GM12892 (cell line): ENCODE measurements at regions not wholly inside any gene's neighbourhood (a gene's known extent, or its start where the extent isn't known, plus 50 kb on each side); places are given as distances from the start of the nearest gene placed in this dataset.
"Not testable (repeated sequence)": the region's sequence is repeated elsewhere in the genome, so short reads cannot be mapped to it uniquely, and the experiment has no call there.

ENCODE experiments used
- DNase-seq: peaks from one replicate; pipeline ENCODE4 v3.0.0; 2011; ENCODE audit not compliant: insufficient read length
- FAIRE-seq: peaks from 2 replicates; lab custom pipeline; 2011; peaks lifted over from hg19 to GRCh38; lab: Jason Lieb, UNC
- POLR2A ChIP-seq: IDR thresholded peaks from 2 replicates; pipeline ENCODE4 v1.6.1; 2011; ENCODE audit warnings: low read depth, low read length, control low read depth
- POLR2AphosphoS5 ChIP-seq: IDR thresholded peaks from 2 replicates; pipeline ENCODE4 v1.6.1; 2011; ENCODE audit warnings: low read depth, low read length, control low read depth
- TAF1 ChIP-seq: IDR thresholded peaks from 2 replicates; pipeline ENCODE4 v1.6.1; 2011; ENCODE audit warnings: low read depth, mild to moderate bottlenecking, control low read depth, low read length, borderline replicate concordance

DNA sequence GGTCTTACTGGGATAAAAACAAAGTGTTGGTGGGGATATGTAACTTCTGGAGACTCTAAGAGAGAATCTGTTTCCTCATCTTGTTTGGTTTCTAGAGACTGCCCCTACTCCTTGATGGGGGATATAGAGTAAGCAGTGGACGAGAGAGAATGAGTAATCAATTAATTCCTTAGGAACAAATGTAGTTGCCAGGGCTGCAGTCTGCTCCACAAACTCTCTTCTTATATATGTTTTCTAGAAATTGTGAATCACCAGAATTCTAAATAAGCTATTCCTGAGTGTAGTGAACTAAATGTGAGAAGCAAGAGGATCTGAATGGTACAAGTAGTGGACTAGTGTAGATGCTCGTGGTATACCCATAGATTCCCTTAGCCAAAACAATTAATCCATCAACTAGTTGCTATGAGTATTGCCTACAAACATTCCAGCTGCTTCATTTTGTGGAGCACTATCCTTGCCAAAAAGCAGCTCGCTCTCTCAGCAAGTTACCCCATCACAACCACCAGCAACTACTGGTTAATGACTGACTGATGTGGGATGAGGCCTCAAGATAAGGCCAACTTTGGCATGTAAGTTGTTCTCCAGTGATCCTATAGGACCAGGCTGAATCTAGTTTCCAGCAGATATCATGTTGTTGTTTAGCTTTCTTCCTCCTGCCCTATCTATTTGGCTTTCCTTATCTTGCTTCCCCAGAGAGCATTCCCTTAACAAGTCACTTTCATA, 273.0 kb downstream of the SLC7A11 start:
- FAIRE-seq (no peak), DNase-seq (no peak)
- TF ChIP-seq POLR2A = no peak
- no peak for TF ChIP-seq POLR2AphosphoS5
- TF ChIP-seq TAF1 = no peak

DNA sequence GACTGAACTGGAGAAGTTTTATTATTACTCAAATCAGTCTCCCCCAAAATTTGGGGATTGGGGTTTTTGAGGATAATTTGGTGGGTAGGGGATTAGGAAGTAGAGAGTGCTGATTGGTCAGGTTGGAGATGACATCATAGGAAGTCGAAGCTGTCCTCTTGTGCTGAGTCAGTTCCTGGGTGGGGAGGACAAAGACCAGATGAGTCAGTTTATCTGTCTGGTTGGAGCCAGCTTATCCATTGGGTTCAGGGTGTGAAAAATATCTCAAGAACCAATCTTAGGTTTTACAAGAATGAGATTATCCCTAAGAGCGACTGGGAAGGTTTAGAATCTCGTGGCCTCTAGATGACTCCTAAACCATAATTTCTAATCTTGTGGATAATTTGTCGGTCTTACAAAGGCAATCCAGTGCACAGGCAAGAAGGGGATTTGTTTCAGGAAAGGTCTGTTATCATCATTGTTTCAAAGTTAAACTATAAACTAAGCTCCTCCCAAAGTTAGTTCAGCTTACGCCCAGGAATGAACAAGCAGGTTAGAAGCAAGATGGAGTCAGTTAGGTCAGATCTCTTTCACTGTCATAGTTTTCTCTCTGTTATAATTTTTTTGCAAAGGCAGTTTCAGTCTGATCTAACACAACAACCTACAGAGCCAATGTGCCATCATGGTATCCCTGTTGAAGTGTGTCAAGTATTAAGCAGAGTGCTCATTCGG, 274.5 kb downstream of the SLC7A11 start:
- FAIRE-seq = no peak
- no peak for DNase-seq
- TF ChIP-seq POLR2AphosphoS5 (no peak), TAF1 (no peak), POLR2A (no peak)

DNA sequence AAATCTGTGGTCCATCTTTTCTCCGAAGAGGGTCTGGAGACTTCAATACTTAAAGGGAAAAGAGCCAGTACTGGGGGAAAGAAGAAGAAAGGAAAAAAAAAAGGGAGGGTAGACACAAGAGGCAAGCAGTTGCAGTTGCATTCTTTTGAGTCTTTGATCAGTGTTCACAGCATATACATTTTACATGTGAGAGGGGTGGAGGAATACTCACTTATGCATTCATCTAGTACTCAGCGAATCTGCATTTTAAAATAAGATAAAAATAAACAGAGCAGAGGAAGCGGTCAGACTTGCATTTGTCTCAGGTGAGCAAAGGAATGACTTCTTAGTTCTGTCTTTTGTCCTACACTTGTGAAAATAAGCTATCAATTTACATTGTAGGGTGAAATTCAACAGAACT, 275.6 kb downstream of the SLC7A11 start:
- TF ChIP-seq POLR2A (no peak), TAF1 (no peak), POLR2AphosphoS5 (no peak)
- FAIRE-seq (no peak), DNase-seq (no peak)

DNA sequence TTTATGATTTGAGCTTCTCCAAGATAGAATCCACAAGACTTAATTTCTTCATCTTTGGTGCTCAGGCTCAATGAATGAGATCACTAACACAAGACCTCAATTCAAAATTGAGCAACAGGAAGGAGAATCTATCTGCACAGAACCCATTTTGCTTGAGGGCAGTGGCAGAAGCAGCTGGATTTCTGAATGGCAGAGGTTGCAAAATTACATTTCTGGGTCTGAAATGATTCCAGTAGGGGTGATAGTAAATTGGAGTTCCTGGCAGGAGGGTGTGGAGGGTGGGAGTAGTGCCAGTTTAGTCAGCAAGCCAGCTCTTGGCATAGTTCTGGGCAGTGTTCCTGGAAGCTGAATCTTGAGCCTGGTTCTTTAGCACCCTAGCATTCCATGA, 281.1 kb downstream of the SLC7A11 start:
- no peak for DNase-seq
- TF ChIP-seq POLR2A (no peak), TAF1 (no peak), POLR2AphosphoS5 (no peak)
- no peak for FAIRE-seq

DNA sequence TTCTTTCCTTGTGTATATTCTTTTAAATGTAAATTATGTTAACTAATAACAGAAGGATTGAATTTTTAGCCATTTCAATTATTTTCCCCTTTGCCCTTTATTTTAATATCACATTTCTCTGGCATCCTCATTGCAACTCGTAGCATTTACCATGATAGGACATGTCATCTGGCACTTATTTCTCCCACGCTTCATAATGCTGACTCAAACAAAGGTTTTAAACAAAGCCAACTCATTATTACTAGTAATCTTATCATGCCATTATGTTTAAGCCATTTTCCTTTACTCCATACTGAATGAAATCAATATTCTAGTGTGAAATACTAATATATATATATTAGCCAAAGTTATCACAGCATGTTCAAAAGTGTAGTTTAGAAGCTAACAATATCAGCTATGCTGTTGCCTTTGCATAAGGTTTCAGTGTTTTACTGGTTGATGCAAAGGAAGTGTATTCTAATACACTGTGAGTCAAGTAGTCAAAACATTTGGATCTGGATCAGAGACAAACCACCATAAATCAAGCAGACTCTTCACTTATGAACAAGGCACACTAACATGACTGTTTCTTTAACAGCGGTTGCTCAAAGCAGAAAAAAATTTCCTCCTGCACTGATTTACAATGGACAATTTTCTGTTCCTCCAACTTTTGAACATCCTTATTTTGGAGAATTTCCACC, 281.6 kb downstream of the SLC7A11 start:
- FAIRE-seq = no peak
- TF ChIP-seq TAF1 (no peak), POLR2A (no peak), POLR2AphosphoS5 (no peak)
- DNase-seq = no peak

DNA sequence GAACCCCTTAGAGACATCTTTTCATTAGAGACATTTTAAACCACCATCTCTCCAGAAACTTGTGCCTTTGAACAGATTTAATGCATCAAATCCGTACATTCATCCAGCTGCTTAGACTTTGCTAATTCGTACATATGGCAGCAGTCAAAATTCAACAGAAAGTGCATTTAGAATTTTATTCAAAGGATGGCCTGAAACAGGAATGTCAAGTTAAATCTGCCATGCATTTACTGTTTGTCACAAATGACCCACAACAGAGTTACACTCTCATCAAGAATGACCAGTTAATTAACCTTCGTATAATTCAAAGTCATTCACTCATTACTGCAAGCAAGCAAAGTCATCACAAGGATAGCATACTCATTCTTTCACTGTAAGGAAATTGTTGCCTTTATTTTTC, 284.3 kb downstream of the SLC7A11 start:
- TF ChIP-seq TAF1 (no peak), POLR2A (no peak), POLR2AphosphoS5 (no peak)
- FAIRE-seq = no peak
- no peak for DNase-seq

DNA sequence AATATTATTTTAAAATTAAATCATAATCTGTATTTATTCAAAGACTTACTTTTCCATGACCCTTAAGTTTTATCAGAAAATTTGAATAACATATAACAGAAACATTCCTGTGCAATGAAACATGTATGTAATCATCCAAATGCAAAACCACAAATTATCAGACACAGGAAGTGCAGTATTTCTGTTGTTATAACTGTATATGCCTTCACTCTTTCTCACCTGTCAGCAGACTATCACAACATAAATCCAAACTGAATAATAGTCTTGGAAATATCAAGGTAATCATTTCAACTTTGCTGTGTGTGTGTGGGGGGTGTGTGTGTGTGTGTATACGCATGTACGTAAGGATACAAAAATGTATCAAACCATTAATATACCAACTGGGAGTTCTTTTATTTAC, 285.9 kb downstream of the SLC7A11 start:
- TF ChIP-seq POLR2AphosphoS5 = no peak
- no peak for TF ChIP-seq TAF1
- TF ChIP-seq POLR2A = no peak
- no peak for FAIRE-seq

DNA sequence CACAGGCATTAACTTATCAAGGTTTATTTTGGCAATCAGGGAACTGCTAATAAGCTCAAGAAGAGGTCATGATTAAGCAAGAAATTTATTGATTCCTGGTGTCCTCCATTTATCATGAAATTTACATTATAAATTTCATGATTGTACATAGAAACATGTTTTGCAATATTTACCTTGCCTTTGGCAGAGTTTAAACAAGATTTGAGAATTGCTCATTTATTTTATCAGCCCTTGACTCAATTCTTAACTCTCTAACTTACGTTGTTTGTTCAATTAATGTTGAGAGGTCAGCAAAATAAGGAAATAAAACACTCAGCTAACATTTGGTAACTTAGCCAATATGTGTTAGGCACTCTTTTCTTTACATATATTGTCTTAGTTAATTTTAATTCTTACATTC, 286.6 kb downstream of the SLC7A11 start:
- TF ChIP-seq TAF1 (no peak), POLR2AphosphoS5 (no peak), POLR2A (no peak)
- DNase-seq = no peak
- FAIRE-seq = no peak

More for the DNA sequence above, 285.9 kb downstream of the SLC7A11 start:
- DNase-seq = no peak

DNA sequence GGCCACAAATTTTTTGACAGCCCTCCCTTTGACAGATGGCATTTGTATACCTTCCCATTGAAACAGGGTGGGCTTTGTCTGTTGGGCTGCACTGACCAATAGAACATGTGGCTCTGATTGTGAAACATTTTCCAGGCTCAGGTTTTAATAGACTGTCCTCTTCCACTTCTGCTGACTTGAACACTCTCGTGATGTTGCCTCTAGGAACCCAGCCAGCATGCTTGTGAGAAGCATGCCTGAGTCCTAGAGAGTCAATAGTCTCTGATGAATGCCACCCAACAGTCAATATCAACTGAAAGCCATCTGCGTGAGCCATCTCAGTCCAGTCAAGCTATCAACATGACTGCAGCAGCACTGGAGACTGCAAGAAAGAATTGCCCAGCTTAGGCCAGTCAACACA, 290.0 kb downstream of the SLC7A11 start:
- no peak for FAIRE-seq
- TF ChIP-seq POLR2AphosphoS5 (no peak), TAF1 (no peak), POLR2A (no peak)
- DNase-seq = no peak

DNA sequence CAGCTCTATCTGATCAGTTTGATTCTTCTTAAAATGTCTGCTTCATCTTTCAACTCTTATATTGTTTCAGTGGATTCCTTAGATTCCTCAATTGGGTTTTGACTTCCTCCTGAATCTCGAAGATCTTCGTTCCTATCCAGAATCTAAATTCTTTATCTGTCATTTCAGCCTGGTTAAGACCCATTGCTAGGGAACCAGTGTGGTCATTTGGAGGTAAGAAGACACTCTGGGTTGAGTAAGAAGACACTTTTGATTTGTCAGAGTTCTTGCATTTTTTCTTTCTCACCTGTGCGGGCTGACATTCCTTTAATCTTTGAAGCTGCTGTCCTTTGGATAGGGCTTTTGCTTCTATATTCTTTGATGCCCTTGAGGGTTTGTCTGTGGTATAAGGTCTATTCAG, 291.9 kb downstream of the SLC7A11 start:
- no peak for FAIRE-seq
- DNase-seq = no peak
- TF ChIP-seq TAF1 = no peak
- no peak for TF ChIP-seq POLR2AphosphoS5
- no peak for TF ChIP-seq POLR2A

DNA sequence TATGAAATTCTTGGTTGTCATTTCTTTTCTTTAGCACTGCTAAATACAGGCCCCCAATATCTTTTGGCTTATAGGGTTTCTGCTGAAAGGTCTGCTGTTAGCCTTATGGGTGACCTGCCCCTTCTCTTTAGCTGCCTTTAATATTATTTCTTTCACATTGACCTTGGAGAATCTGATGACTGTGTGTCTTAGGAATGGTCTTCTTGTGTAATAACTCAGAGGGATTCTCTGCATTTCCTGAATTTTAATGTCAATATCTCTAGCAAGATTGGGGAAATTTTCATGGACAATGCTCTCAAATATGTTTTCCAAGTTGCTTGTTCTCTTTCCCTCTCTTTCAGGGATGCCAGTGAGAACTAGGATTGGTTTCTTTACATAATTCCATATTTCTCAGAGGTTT, 292.4 kb downstream of the SLC7A11 start:
- FAIRE-seq (no peak), DNase-seq (no peak)
- TF ChIP-seq POLR2A = no peak

DNA sequence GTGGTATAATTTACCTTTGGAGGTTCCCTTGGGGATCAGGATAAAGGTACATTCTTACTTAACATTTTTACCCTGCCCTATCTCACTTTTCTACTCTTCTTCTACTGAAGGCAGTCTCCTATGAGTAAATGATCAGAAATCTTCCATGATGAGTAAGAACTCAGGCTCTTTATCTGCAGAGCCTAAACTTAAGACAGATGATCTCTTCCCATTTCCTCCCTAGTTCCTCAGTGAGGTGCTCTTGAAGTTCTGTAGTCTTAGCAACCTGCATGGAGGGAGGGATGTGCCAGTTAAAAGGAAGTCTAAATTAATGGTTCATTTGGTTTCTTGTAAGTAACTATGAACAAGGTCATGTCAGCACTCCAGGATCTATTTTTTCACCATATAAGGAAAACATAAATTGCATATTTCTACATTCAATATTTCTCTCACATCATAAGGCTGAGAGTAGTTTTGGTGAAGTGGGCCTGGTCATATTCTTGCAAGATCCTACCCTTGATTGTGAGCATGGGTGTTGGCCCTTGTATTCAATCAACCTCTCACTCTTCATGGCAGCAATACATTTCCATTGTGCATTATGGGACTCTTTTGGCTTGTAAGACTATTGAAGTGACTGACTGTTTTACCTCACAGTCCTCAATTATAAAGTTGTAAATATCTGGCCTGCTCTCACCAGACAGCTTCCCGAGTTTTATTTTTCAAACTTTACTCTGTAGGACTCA, 295.5 kb downstream of the SLC7A11 start:
- DNase-seq (no peak), FAIRE-seq (no peak)
- no peak for TF ChIP-seq POLR2A

DNA sequence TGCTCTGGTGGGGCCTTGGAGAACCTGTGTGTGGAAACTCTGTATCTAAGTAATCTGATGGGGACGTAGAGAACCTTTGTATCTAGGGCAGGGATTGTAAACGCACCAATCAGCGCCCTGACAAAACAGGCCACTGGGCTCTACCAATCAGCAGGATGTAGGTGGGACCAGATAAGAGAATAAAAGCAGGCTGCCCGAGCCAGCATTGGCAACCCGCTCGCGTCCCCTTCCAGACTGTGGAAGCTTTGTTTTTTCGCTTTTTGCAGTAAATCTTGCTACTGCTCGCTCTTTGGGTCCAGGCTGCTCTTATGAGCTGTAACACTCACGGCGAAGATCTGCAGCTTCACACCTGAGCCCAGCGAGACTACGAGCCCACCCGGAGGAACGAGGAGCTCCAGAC, 299.3 kb downstream of the SLC7A11 start:
- not testable (repeated sequence) for FAIRE-seq

DNA sequence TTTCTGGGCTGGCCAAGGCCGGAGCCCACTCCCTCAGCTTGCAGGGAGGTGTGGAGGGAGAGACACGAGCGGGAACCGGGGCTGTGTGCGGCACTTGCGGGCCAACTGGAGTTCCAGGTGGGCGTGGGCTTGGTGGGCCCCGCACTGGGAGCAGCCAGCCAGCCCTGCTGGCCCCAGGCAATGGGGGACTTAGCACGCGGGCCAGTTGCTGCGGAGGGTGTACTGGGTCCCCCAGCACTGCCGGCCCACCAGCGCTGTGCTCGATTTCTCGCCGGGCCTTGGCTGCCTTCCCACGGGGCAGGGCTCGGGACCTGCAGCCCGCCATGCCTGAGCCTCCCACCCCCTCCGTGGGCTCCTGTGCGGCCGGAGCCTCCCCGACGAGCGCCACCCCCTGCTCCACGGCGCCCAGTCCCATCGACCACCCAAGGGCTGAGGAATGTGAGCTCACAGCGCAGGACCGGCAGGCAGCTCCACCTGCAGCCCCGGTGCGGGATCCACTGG, 300.1 kb downstream of the SLC7A11 start:
- FAIRE-seq = not testable (repeated sequence)

More for the DNA sequence above, 299.3 kb downstream of the SLC7A11 start:
- not testable (repeated sequence) for DNase-seq

More for the DNA sequence above, 300.1 kb downstream of the SLC7A11 start:
- not testable (repeated sequence) for DNase-seq
